HepG2 (cell line): ENCODE measurements at regions not wholly inside any gene's neighbourhood (a gene's known extent, or its start where the extent isn't known, plus 50 kb on each side); places are given as distances from the start of the nearest gene placed in this dataset.

Source experiments
- ATAC-seq: fragments of 200-7000 bp; cut with Tn5 transposase; 3 replicates; pipeline ENCODE4 v1.9.1; 2020; ENCODE audit warnings: mild to moderate bottlenecking, moderate library complexity
- BruUV-seq: library from RNA; stranded (reverse); fragments of 400-500 nt; replicated peaks from 2 replicates; lab custom pipeline; 2021; lab: Mats Ljungman, UMichigan
- CTCF ChIA-PET: fragments of 300-600 bp; formaldehyde crosslinking; extraction: SDS; loops from one replicate; lab custom pipeline; 2021; ENCODE audit warnings: low total read pairs, inconsistent platforms, low intra/inter-chr PET ratio; lab: Yijun Ruan, JAX
- POLR2A ChIA-PET: fragments of 350-600 bp; sonication (Branson Sonifier 250); formaldehyde crosslinking; loops from one replicate; lab custom pipeline; 2020; ENCODE audit warnings: antibody characterized with exemption, inconsistent platforms; lab: Yijun Ruan, JAX
- DNase-seq: peaks from one replicate; pipeline ENCODE4 v3.0.0-alpha.2; 2015; ENCODE audit warnings: low spot score
- FAIRE-seq: peaks from 3 replicates; lab custom pipeline; 2011; peaks lifted over from hg19 to GRCh38; lab: Jason Lieb, UNC
- H2AFZ ChIP-seq: one replicate; pipeline ENCODE4 v1.6.1; 2011; ENCODE audit warnings: low read length, inconsistent platforms
- H3K27ac ChIP-seq: fragments of 300-600 bp; 3 replicates; pipeline ENCODE4 v1.8.0; 2011; ENCODE audit warnings: mixed run types, mild to moderate bottlenecking, mixed read lengths, low read length, inconsistent platforms; ENCODE audit not compliant: insufficient read depth; ENCODE audit errors: extremely low read length
- H3K27me3 ChIP-seq, 2 experiments: fragments of 200-600 bp in 1 of 2; 2 replicates in 1 of 2; 3 replicates in 1 of 2; pipeline versions ENCODE4 v1.6.0 to v1.8.0; 2011; ENCODE audit warnings: low read length in 2 of 2, mild to moderate bottlenecking in 2 of 2, moderate library complexity in 2 of 2, inconsistent platforms in 1 of 2; ENCODE audit not compliant: insufficient read depth in 2 of 2, control insufficient read depth in 1 of 2
- H3K36me3 ChIP-seq, 2 experiments: fragments of 200-600 bp in 1 of 2; replicated peaks in 1 of 2; 2 replicates in 1 of 2; 3 replicates in 1 of 2; pipeline versions ENCODE4 v1.5.1 to v1.8.0; 2011; ENCODE audit warnings: low read length in 2 of 2, inconsistent platforms in 1 of 2; ENCODE audit not compliant: insufficient read depth in 2 of 2, control insufficient read depth in 1 of 2
- H3K4me1 ChIP-seq: 2 replicates; pipeline ENCODE4 v1.5.1; 2012; ENCODE audit warnings: low read length, inconsistent platforms; ENCODE audit not compliant: insufficient read depth
- H3K4me2 ChIP-seq: 2 replicates; pipeline ENCODE4 v1.6.0; 2011; ENCODE audit warnings: low read depth, low read length, inconsistent platforms
- H3K4me3 ChIP-seq, 3 experiments: fragments of 200-600 bp in 1 of 3; sonication (generic), shearing (Covaris generic) in 1 of 3; replicated peaks in 1 of 3; 2 replicates each; pipeline ENCODE4 v1.5.1; 2011 to 2016; ENCODE audit warnings: low read length in 3 of 3, inconsistent platforms in 2 of 3, low read depth in 2 of 3, mild to moderate bottlenecking in 2 of 3, control low read depth in 1 of 3, mixed read lengths in 1 of 3; ENCODE audit not compliant: insufficient read depth in 1 of 3
- H3K79me2 ChIP-seq: one replicate; pipeline ENCODE4 v1.6.1; 2011; ENCODE audit warnings: low read length, inconsistent platforms; ENCODE audit not compliant: insufficient read depth
- H3K9ac ChIP-seq: 2 replicates; pipeline ENCODE4 v1.6.0; 2011; ENCODE audit warnings: mild to moderate bottlenecking, low read depth, low read length, inconsistent platforms; ENCODE audit not compliant: insufficient read depth
- H3K9me3 ChIP-seq: 2 replicates; pipeline ENCODE4 v1.5.1; 2012; ENCODE audit warnings: mild to moderate bottlenecking, low read length
- H4K20me1 ChIP-seq: 2 replicates; pipeline ENCODE4 v1.6.0; 2011; ENCODE audit warnings: inconsistent platforms, mild to moderate bottlenecking, low read length, moderate library complexity; ENCODE audit not compliant: insufficient read depth
- FOXC1 ChIP-seq: sonication (generic); formaldehyde crosslinking; IDR thresholded peaks from 2 replicates; pipeline ENCODE4 v1.8.0; 2022; ENCODE audit warnings: mild to moderate bottlenecking, missing genetic modification reagents, borderline replicate concordance
- ISX ChIP-seq: sonication (generic); formaldehyde crosslinking; conservative IDR thresholded peaks from 2 replicates; pipeline ENCODE4 v1.5.0; 2020; ENCODE audit warnings: missing genetic modification reagents
- KDM5A ChIP-seq: fragments of 200-600 bp; sonication (generic); IDR thresholded peaks from 2 replicates; pipeline ENCODE4 v1.7.0; 2018; ENCODE audit warnings: antibody characterized with exemption, mild to moderate bottlenecking, low read length, borderline replicate concordance
- NFIB ChIP-seq: sonication (generic); formaldehyde crosslinking; IDR thresholded peaks from 2 replicates; pipeline ENCODE4 v1.9.0; 2021; ENCODE audit warnings: missing genetic modification reagents, mild to moderate bottlenecking, borderline replicate concordance
- NFKBIZ ChIP-seq: IDR thresholded peaks from 2 replicates; pipeline ENCODE4 v1.6.1; 2018; ENCODE audit warnings: missing genetic modification reagents, missing compliant biosample characterization
- YEATS4 ChIP-seq: sonication (generic); formaldehyde crosslinking; IDR thresholded peaks from 2 replicates; pipeline ENCODE4 v1.4.0; 2020; ENCODE audit warnings: missing genetic modification reagents, borderline replicate concordance
- ZMAT3 ChIP-seq: sonication (generic); formaldehyde crosslinking; conservative IDR thresholded peaks from 2 replicates; pipeline ENCODE4 v1.7.0; 2021; ENCODE audit warnings: missing genetic modification reagents
- ZNF136 ChIP-seq: sonication (generic); formaldehyde crosslinking; IDR thresholded peaks from 2 replicates; pipeline ENCODE4 v1.8.1; 2022; ENCODE audit warnings: low read depth, mild to moderate bottlenecking, moderate library complexity, missing genetic modification reagents
- WGBS: methylation state at CpG from one replicate; pipeline ENCODE4 v1.1.6; 2017; ENCODE audit warnings: low lambda C conversion rate; 5-methylcytosine and 5-hydroxymethylcytosine counted together
- in situ Hi-C: cut with HindIII; loops from 2 replicates; pipeline ENCODE4 v1.10.0; 2017; ENCODE audit warnings: low pct_unique_long_range_greater_than_20kb; ENCODE audit not compliant: extremely low pct_ligation_motif_present
- intact Hi-C: fragments of 100-400 bp; cut with micrococcal nuclease; formaldehyde crosslinking; loops from one replicate; pipeline ENCODE4 v1.10.0; 2022; ENCODE audit not compliant: unreplicated experiment
- TF ChIP-seq, protein P1 (sequence below): sonication (generic); formaldehyde crosslinking; IDR thresholded peaks from 2 replicates; pipeline ENCODE4 v1.4.0; 2020; ENCODE audit warnings: missing genetic modification reagents

DNA sequence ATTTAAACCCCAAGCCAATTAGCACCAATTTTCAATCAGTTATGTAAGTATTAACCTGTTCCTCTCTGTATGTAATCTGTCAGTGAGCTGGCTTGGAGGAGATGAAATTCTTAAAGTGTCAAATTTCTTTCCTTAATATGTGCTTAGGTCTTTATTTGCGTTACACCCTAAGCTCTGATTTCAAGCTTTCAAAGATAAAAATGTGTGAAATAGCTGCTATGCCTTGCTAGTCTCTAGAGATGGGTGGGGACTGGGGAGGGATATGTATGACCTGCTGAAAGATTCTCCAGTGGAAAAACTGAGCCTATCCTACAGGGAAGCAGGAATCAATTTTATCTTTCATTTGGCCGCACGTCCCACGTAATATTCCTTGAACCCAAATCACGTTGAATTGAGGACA lies 264.5 kb downstream of the RND3 start:
- POLR2A ChIA-PET = no interaction called here
- H3K4me1 ChIP-seq = no peaks in the 10 kb centered on the region
- H3K9me3 ChIP-seq = peaks cover 15% of the 10 kb centered on the region; the same call in 1 of the 2 replicates
- H4K20me1 ChIP-seq = no peaks in the 10 kb centered on the region
- H2AFZ ChIP-seq = no peak overlapping the region
- no peak for TF ChIP-seq ZMAT3
- no peak for TF ChIP-seq ISX (CRISPR knock-in tag)
- no peak for TF ChIP-seq FOXC1 (CRISPR knock-in tag)
- no peak for TF ChIP-seq YEATS4 (CRISPR knock-in tag)
- TF ChIP-seq, protein P1, sequence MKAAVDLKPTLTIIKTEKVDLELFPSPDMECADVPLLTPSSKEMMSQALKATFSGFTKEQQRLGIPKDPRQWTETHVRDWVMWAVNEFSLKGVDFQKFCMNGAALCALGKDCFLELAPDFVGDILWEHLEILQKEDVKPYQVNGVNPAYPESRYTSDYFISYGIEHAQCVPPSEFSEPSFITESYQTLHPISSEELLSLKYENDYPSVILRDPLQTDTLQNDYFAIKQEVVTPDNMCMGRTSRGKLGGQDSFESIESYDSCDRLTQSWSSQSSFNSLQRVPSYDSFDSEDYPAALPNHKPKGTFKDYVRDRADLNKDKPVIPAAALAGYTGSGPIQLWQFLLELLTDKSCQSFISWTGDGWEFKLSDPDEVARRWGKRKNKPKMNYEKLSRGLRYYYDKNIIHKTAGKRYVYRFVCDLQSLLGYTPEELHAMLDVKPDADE (CRISPR knock-in tag) = no peak
- no peak for TF ChIP-seq ZNF136 (CRISPR knock-in tag)
- TF ChIP-seq NFKBIZ = no peak
- TF ChIP-seq KDM5A = no peak
- H3K36me3 ChIP-seq = no peaks in the 10 kb centered on the region
- no peak overlapping the region for H3K4me3 ChIP-seq
- WGBS = 57% methylated on average over 5 of the region's 5 CpGs
- no peaks in the 10 kb centered on the region for H3K27me3 ChIP-seq
- in situ Hi-C loops = no loop called here
- no peaks in the 10 kb centered on the region for H3K79me2 ChIP-seq
- FAIRE-seq = no peak
- H3K4me2 ChIP-seq = no peak overlapping the region
- CTCF ChIA-PET = no interaction called here
- no peak for ATAC-seq
- intact Hi-C loops = no loop called here
- BruUV-seq = no TSS peak
- no peak overlapping the region for H3K9ac ChIP-seq
- H3K27ac ChIP-seq = no peak overlapping the region
- no peak for DNase-seq

DNA sequence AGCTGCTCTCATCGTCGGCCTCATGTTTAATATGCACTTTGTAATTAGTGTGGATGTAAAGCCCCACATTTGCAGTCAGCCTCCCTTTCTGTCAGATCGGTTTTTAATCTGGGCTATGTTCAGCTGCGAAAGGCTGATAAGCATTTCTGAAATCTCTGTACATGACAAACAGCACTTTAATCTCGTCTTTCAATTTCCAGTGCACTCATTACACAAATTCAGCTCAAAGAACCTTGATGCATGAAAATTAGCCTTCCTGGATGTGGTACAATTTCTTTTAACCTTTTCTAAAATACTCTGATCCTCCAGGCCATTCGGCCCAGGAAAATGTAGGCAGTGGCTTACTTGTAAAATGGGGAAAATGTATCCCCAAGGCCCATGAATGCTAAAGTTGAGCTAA lies 265.1 kb downstream of the RND3 start:
- FAIRE-seq = no peak
- in situ Hi-C loops = no loop called here

More for the DNA sequence above, 265.1 kb downstream of the RND3 start:
- no peak overlapping the region for H3K9ac ChIP-seq
- intact Hi-C loops = no loop called here
- no peaks in the 10 kb centered on the region for H4K20me1 ChIP-seq
- no peaks in the 10 kb centered on the region for H3K36me3 ChIP-seq
- TF ChIP-seq NFIB (CRISPR knock-in tag) = no peak
- H3K27me3 ChIP-seq = no peaks in the 10 kb centered on the region
- peaks cover 15% of the 10 kb centered on the region; the same call in 1 of the 2 replicates for H3K9me3 ChIP-seq
- no peak for DNase-seq
- ChIA-PET CTCF (no interaction called here), POLR2A (no interaction called here)
- H3K79me2 ChIP-seq = no peaks in the 10 kb centered on the region
- no TSS peak for BruUV-seq
- no peak for ATAC-seq
- no peak overlapping the region for H3K4me2 ChIP-seq
- 47% methylated on average over 6 of the region's 6 CpGs for WGBS
- no peak overlapping the region for H2AFZ ChIP-seq
- H3K27ac ChIP-seq = no peak overlapping the region
- no peaks in the 10 kb centered on the region for H3K4me1 ChIP-seq
- H3K4me3 ChIP-seq = no peak overlapping the region
